ENCODE measurements at regions not wholly inside any gene's neighbourhood (a gene's known extent, or its start where the extent isn't known, plus 50 kb on each side); places are given as distances from the start of the nearest gene placed in this dataset.
A peak's percentile ranks its signal among the peaks of the same experiment; 100 is the strongest.

GRCh38 chr10:60728056-60728455 lies 50.2 kb upstream of the CDK1 start:
- no peak for DNase-seq

GRCh38 chr10:60726257-60726656 lies 52.0 kb upstream of the CDK1 start:
- DNase-seq: no peak

GRCh38 chr10:60722623-60723022 lies 55.7 kb upstream of the CDK1 start:
- DNase-seq: no peak

GRCh38 chr10:60719721-60720120 lies 58.6 kb upstream of the CDK1 start:
- DNase-seq: no peak

- DNase-seq: no peak
Observed at GRCh38 chr10:60718886-60719285, 59.4 kb upstream of the CDK1 start.

GRCh38 chr10:60717852-60718251 lies 60.4 kb upstream of the CDK1 start:
- DNase-seq: no peak

GRCh38 chr10:60714233-60714632 lies 64.0 kb upstream of the CDK1 start:
- DNase-seq: no peak

- DNase-seq: no peak
Observed at GRCh38 chr10:60711496-60711895, 66.8 kb upstream of the CDK1 start.

- no peak for DNase-seq
Observed at GRCh38 chr10:60710041-60710440, 68.2 kb upstream of the CDK1 start.

- DNase-seq: no peak
Observed at GRCh38 chr10:60708666-60709065, 69.6 kb upstream of the CDK1 start.

- DNase-seq: no peak
Observed at GRCh38 chr10:60707841-60708240, 70.4 kb upstream of the CDK1 start.

GRCh38 chr10:60706146-60706545 lies 72.1 kb upstream of the CDK1 start:
- DNase-seq: no peak

GRCh38 chr10:60705376-60705775 lies 72.9 kb upstream of the CDK1 start:
- no peak for DNase-seq

- DNase-seq: peak; percentile 60
Observed at GRCh38 chr10:60704471-60704870, 73.8 kb upstream of the CDK1 start.

GRCh38 chr10:60703266-60704041 lies 74.8 kb upstream of the CDK1 start:
- DNase-seq: no peak

GRCh38 chr10:60687679-60688078 lies 90.6 kb upstream of the CDK1 start:
- DNase-seq: no peak

- DNase-seq: no peak
Observed at GRCh38 chr10:60684091-60684490, 94.2 kb upstream of the CDK1 start.

GRCh38 chr10:60681103-60681502 lies 97.2 kb upstream of the CDK1 start:
- no peak for DNase-seq

- DNase-seq: no peak
Observed at GRCh38 chr10:60679388-60679990, 98.8 kb upstream of the CDK1 start.

GRCh38 chr10:60678978-60679377 lies 99.3 kb upstream of the CDK1 start:
- no peak for DNase-seq

GRCh38 chr10:60677531-60678129 lies 100.6 kb upstream of the CDK1 start:
- DNase-seq: no peak

GRCh38 chr10:60675236-60675635 lies 103.0 kb upstream of the CDK1 start:
- no peak for DNase-seq

- no peak for DNase-seq
Observed at GRCh38 chr10:60669501-60669900, 108.8 kb upstream of the CDK1 start.

- no peak for DNase-seq
Observed at GRCh38 chr10:60666221-60666620, 112.1 kb upstream of the CDK1 start.
